Jurkat, Clone E6-1 (cell line): ENCODE measurements at regions not wholly inside any gene's neighbourhood (a gene's known extent, or its start where the extent isn't known, plus 50 kb on each side); places are given as distances from the start of the nearest gene placed in this dataset.
"Not testable (repeated sequence)": the region's sequence is repeated elsewhere in the genome, so short reads cannot be mapped to it uniquely, and the experiment has no call there.

Source experiments
- DNase-seq: peaks from one replicate; pipeline ENCODE4 v3.0.0-alpha.2; 2011; ENCODE audit warnings: low read depth, low spot score
- H3K4me3 ChIP-seq: 2 replicates; pipeline ENCODE4 v1.5.1; 2011; ENCODE audit warnings: mild to moderate bottlenecking, low read length, control low read depth, moderate library complexity

- no peak for DNase-seq
- H3K4me3 ChIP-seq: no peak overlapping the region
Observed at GRCh38 chr7:125257617-125258016, 328.0 kb upstream of the POT1 start.

GRCh38 chr7:125256446-125256845, 326.8 kb upstream of the POT1 start:
- no peak overlapping the region for H3K4me3 ChIP-seq
- DNase-seq: no peak

GRCh38 chr7:125255810-125256209, 326.2 kb upstream of the POT1 start:
- no peak overlapping the region for H3K4me3 ChIP-seq
- DNase-seq: no peak

- no peak overlapping the region for H3K4me3 ChIP-seq
- DNase-seq: no peak
Observed at GRCh38 chr7:125254566-125254965, 324.9 kb upstream of the POT1 start.

- no peak for DNase-seq
- no peak overlapping the region for H3K4me3 ChIP-seq
Observed at GRCh38 chr7:125253452-125254190, 324.0 kb upstream of the POT1 start.

DNA sequence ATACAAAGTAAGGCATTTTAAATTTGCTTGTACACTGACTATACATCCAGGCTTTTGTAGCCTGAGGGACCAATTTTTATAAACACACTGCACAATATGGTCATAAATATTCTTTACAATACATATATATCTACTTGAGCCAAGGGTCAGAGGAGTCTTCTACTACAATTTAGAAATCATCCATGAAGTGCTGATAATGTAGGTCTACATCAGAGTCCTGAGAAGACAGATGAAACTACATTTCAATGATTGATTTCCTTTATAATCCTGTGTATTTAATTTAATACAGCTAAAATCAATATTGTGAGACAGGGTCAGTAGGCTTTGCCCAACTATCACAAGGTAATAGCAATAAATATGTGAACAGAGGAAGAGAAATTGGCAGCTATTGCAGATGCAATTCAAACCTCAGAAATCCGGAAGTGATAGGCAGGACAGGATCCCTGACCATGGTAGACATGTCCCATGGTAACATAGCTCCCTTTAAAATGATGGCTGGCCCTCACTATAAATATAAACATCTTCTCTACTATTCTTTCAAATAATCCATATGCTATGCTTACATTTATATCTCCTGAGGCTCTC, 318.0 kb upstream of the POT1 start:
- no peak for DNase-seq
- no peak overlapping the region for H3K4me3 ChIP-seq

- DNase-seq: no peak
- H3K4me3 ChIP-seq: no peak overlapping the region
Observed at GRCh38 chr7:125246706-125247105, 317.1 kb upstream of the POT1 start.

DNA sequence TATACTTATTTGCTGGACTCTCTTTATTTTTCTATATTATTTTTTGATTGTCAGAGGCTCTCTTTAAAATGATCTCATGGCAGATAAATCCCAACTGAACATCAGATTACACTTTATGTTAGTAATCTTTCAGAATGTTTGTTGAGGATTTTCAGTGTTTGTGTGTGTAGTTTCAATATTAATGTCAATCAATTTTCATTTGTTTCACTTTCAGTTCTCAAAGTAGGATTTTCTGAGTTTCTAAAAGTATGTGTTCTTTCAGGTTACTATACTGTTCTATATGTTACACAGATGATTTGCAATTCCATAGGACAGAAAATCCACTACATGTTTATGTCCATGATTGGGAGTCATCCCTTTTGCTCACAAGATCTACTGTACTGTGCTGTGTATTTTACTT, 311.9 kb upstream of the POT1 start:
- no peak overlapping the region for H3K4me3 ChIP-seq
- DNase-seq: no peak

- DNase-seq: no peak
- H3K4me3 ChIP-seq: no peak overlapping the region
Observed at GRCh38 chr7:125222596-125222995, 293.0 kb upstream of the POT1 start.

GRCh38 chr7:125218076-125218475, 288.5 kb upstream of the POT1 start:
- DNase-seq: no peak

GRCh38 chr7:125201002-125201401, 271.4 kb upstream of the POT1 start:
- DNase-seq: no peak
- H3K4me3 ChIP-seq: no peak overlapping the region

More at GRCh38 chr7:125218076-125218475, 288.5 kb upstream of the POT1 start:
- no peak overlapping the region for H3K4me3 ChIP-seq

DNA sequence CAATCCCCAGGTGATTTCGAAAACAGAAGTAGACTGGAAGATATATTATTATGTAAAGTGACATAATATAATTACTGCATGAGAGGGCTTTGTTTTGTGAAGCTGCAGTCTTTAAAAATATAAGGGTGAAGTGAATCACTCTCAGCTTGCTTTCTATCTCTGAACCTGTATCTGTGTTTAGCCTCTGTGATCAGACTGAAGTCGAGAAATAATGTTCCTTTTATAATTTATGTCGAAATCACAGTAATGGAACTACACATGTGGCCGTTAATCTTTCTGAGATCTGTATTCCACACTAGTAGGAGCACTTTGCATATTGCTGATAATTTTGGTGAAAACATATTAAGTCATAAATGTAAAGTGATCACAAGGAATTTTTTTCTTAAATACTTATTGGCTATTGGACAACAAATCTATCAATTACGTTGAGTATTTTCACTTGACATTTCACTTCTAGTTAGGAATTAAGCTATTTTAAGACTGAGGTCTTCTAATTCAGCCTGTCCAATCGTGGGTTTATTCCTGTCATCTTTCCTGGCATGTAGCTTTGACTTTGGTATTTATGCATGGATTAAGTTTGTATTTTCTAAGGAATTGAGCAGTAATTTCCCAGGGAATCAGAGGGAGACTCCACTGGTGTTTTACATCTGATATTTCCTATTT, 268.2 kb upstream of the POT1 start:
- no peak for DNase-seq
- H3K4me3 ChIP-seq: no peak overlapping the region

GRCh38 chr7:125195156-125195555, 265.5 kb upstream of the POT1 start:
- no peak overlapping the region for H3K4me3 ChIP-seq
- no peak for DNase-seq

DNA sequence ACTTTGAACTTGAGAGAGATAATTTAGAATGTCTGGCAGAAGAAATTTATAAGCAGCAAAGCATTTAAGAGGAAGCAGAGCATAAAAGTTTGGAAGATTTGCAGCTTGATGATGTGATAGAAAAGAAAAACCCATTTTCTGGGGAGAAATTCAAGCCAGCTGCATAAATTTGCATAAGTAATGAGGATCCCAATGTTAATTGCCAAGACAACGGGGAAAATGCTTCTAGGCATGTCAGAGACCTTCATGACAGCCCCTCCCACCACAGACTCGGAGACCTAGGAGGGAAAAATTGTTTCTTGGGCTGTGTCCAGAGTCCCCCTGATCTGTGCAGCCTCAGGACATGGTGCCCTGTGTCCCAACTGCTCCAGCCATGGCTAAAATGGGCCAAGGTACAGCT, 263.6 kb upstream of the POT1 start:
- no peak for DNase-seq
- H3K4me3 ChIP-seq: no peak overlapping the region

GRCh38 chr7:125184801-125185200, 255.2 kb upstream of the POT1 start:
- H3K4me3 ChIP-seq: no peak overlapping the region
- DNase-seq: no peak

DNA sequence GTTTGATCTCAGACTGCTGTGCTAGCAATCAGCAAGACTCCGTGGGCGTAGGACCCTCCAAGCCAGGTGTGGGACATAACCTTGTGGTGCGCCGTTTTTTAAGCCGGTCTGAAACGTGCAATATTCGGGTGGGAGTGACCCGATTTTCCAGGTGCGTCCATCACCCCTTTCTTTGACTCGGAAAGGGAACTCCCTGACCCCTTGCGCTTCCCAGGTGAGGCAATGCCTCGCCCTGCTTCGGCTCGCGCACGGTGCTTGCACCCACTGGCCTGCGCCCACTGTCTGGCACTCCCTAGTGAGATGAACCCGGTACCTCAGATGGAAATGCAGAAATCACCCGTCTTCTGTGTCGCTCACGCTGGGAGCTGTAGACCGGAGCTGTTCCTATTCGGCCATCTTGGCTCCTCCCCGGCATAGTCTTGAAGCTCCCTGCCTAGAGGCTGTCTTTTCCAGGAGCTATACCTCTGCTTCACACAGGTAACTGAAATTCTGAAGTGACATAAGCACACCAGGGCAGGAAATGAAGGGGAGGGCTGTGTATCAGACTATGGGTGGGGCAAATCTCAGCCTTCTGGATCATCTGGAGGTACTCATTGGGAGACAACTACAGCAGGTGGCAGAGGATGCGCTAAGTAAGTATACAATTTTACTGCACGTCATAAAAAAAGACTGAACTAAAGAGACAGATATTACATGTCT, 252.1 kb upstream of the POT1 start:
- not testable (repeated sequence) for DNase-seq, H3K4me3 ChIP-seq

DNA sequence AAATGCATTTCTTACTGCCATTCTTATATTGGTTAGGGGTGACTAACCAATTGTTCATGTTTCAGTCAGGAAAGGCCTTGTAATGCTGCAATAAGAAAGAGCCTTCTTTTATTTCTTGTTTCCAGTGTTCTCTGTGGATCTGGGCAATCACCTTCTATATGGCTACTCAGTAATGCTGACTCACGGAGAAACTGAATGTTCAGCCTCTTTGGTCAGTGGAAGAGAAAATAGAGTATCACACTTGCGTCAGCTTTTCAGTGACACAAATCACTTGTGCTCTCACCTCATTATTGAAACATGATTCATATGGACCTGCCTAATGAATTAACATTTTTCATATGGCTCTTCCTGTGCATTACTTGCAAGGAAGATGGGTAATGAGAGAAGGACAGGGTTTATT, 243.9 kb upstream of the POT1 start:
- H3K4me3 ChIP-seq: no peak overlapping the region
- no peak for DNase-seq

- no peak for DNase-seq
- H3K4me3 ChIP-seq: no peak overlapping the region
Observed at GRCh38 chr7:125169088-125169487, 239.5 kb upstream of the POT1 start.

- no peak overlapping the region for H3K4me3 ChIP-seq
- no peak for DNase-seq
Observed at GRCh38 chr7:125154930-125155329, 225.3 kb upstream of the POT1 start.

DNA sequence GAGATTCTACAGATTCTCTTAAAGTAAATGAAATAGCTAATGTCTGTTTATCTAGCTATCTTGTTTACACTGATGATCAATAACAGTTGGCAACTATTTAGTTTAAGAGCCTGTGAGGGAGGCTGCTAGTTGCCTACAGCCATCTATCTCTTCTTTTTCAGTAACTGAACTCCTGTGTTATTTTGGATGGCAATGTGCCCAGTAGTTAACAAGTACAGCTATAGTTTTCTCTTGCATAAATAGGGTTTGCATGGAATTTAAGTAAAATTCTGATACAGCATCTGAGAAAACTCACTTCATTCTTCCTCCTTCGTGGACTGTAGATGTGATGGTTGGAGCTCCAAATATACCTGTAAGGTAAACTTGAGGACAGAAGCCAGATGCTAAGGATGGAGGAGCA, 219.5 kb upstream of the POT1 start:
- no peak for DNase-seq
- no peak overlapping the region for H3K4me3 ChIP-seq
